ENCODE measurements at regions not wholly inside any gene's neighbourhood (a gene's known extent, or its start where the extent isn't known, plus 50 kb on each side); places are given as distances from the start of the nearest gene placed in this dataset.

DNA sequence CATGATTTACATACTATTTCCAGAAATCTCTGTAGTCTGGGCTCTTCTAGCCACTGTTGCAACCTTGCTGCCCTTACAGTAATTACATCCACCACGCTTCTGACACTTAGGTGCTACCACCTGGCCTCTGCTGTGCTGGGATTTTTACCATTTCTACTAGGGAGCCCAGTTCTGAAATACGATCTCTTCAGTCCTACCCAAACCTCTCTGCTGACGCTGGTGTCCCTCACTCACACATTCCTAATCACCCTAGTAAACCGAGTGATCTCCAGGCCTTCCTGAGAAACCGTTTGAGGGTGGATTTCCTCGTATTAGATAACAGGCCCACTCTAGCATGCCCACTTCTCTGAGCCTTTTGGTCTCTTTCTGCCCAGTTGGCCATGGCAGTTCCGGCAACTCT is 588.9 kb upstream of the CADM1 start:
- Histone ChIP-seq H3K27me3 (no peaks in the 10 kb centered on the region), H3K4me3 (no peak overlapping the region), H3K4me1 (no peaks in the 10 kb centered on the region), H3K27ac (no peak overlapping the region), H3K36me3 (no peaks in the 10 kb centered on the region), H3K9me3 (no peaks in the 10 kb centered on the region)
- intact Hi-C loops (cut with DNase I), result no loop called here
- no peak for DNase-seq (ENCODE audit: extremely low spot score in 2 of 2)
- TF ChIP-seq, protein P1, sequence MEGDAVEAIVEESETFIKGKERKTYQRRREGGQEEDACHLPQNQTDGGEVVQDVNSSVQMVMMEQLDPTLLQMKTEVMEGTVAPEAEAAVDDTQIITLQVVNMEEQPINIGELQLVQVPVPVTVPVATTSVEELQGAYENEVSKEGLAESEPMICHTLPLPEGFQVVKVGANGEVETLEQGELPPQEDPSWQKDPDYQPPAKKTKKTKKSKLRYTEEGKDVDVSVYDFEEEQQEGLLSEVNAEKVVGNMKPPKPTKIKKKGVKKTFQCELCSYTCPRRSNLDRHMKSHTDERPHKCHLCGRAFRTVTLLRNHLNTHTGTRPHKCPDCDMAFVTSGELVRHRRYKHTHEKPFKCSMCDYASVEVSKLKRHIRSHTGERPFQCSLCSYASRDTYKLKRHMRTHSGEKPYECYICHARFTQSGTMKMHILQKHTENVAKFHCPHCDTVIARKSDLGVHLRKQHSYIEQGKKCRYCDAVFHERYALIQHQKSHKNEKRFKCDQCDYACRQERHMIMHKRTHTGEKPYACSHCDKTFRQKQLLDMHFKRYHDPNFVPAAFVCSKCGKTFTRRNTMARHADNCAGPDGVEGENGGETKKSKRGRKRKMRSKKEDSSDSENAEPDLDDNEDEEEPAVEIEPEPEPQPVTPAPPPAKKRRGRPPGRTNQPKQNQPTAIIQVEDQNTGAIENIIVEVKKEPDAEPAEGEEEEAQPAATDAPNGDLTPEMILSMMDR (IDR thresholded peaks at IDR 0.05), result no peak
- TF ChIP-seq POLR2AphosphoS5 (IDR thresholded peaks at IDR 0.05; ENCODE audit: insufficient read depth in 1 of 2, low read depth in 1 of 2) (no peak), POLR2A (IDR thresholded peaks at IDR 0.05) (no peak)

DNA sequence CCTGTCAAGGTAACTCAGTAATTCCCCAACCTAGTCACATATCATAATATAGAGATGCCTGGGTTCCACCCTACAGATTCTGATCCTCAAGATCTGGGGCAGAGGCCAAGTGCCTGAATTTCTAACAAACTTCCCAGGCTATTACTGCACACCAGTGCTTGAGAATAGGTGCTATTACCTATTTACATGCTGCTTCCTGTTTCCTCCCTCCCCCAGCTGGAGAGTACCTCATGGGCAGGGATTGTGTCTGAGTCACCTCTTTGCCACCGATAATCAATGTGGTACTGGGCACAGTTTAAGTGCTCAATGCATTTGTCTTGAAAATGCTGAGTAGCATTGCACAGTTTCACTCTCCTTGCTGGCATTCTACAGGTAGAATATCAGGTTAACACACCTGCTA is 582.2 kb upstream of the CADM1 start:
- no peak overlapping the region for H3K27ac ChIP-seq
- H3K27me3 ChIP-seq, result no peaks in the 10 kb centered on the region
- TF ChIP-seq POLR2A (IDR thresholded peaks at IDR 0.05) (no peak), POLR2AphosphoS5 (IDR thresholded peaks at IDR 0.05; ENCODE audit: insufficient read depth in 1 of 2, low read depth in 1 of 2) (no peak)
- H3K9me3 ChIP-seq, result no peaks in the 10 kb centered on the region
- no peaks in the 10 kb centered on the region for H3K4me1 ChIP-seq
- H3K4me3 ChIP-seq, result no peak overlapping the region
- intact Hi-C loops (cut with DNase I), result no loop called here
- H3K36me3 ChIP-seq, result no peaks in the 10 kb centered on the region
- no peak for DNase-seq (ENCODE audit: extremely low spot score in 2 of 2)

GRCh38 chr11:116085031-116085635 is 580.9 kb upstream of the CADM1 start:
- no peaks in the 10 kb centered on the region for H3K9me3 ChIP-seq
- intact Hi-C loops (cut with DNase I), result no loop called here
- H3K4me3 ChIP-seq, result no peak overlapping the region
- no peak overlapping the region for H3K27ac ChIP-seq
- H3K4me1 ChIP-seq, result no peaks in the 10 kb centered on the region
- H3K27me3 ChIP-seq, result no peaks in the 10 kb centered on the region
- H3K36me3 ChIP-seq, result no peaks in the 10 kb centered on the region
- DNase-seq (ENCODE audit: extremely low spot score in 2 of 2), result no peak
- TF ChIP-seq POLR2AphosphoS5 (IDR thresholded peaks at IDR 0.05; ENCODE audit: insufficient read depth in 1 of 2, low read depth in 1 of 2) (no peak), POLR2A (IDR thresholded peaks at IDR 0.05) (no peak)
- TF ChIP-seq, protein P1 (IDR thresholded peaks at IDR 0.05), result no peak

- Histone ChIP-seq H3K4me3 (no peak overlapping the region), H3K27me3 (no peaks in the 10 kb centered on the region), H3K9me3 (no peaks in the 10 kb centered on the region), H3K27ac (no peak overlapping the region), H3K4me1 (no peaks in the 10 kb centered on the region), H3K36me3 (no peaks in the 10 kb centered on the region)
- TF ChIP-seq POLR2A (IDR thresholded peaks at IDR 0.05), result no peak
- TF ChIP-seq, protein P1 (IDR thresholded peaks at IDR 0.05), result no peak
- no peak for TF ChIP-seq POLR2AphosphoS5 (IDR thresholded peaks at IDR 0.05; ENCODE audit: insufficient read depth in 1 of 2, low read depth in 1 of 2)
- DNase-seq (ENCODE audit: extremely low spot score in 2 of 2), result no peak
- intact Hi-C loops (cut with DNase I), result no loop called here
Measured at GRCh38 chr11:116084511-116084910, 580.3 kb upstream of the CADM1 start.

- intact Hi-C loops (cut with DNase I), result no loop called here
- Histone ChIP-seq H3K36me3 (no peaks in the 10 kb centered on the region), H3K4me3 (no peak overlapping the region), H3K9me3 (no peaks in the 10 kb centered on the region), H3K4me1 (no peaks in the 10 kb centered on the region), H3K27ac (no peak overlapping the region), H3K27me3 (no peaks in the 10 kb centered on the region)
- TF ChIP-seq, protein P1 (IDR thresholded peaks at IDR 0.05), result no peak
- TF ChIP-seq POLR2AphosphoS5 (IDR thresholded peaks at IDR 0.05; ENCODE audit: insufficient read depth in 1 of 2, low read depth in 1 of 2), result no peak
- no peak for TF ChIP-seq POLR2A (IDR thresholded peaks at IDR 0.05)
- DNase-seq (ENCODE audit: extremely low spot score in 2 of 2), result no peak
Measured at GRCh38 chr11:116082256-116082655, 578.0 kb upstream of the CADM1 start.
